ENCODE measurements at regions not wholly inside any gene's neighbourhood (a gene's known extent, or its start where the extent isn't known, plus 50 kb on each side); places are given as distances from the start of the nearest gene placed in this dataset.

DNA sequence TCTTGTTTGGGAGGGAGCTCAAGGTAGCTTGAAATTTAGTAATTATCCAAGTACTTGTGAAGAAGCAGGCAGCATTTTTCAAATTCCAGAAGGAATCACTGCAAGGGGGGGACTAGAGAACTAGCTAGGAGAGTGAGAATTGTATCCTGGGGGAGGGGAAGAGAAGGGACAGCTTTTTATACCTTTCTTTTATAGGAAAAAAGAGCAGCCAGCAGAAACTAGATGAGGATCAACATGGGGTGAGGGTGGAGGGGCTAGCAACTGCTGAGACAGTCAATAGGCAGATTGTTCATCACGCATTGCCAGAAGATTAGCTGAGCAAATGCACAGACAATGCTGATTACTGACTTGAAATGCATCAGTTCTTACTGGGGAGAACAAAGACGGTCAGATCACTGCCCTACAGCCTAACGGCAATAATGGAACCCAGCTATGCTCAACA lies 514.3 kb upstream of the CITED2 start:
- 83% methylated on average over 3 of the region's 3 CpGs for WGBS, 2 experiments (ENCODE audit: low coverage in 1 of 2, low lambda C conversion rate in 2 of 2, missing lambda C conversion rate in 2 of 2)
- no peak overlapping the region for H3K4me2 ChIP-seq (ENCODE audit: unreplicated experiment)
- H3F3A ChIP-seq (ENCODE audit: insufficient read depth) = peaks cover 5% of the 10 kb centered on the region; the same call in 1 of the 2 replicates
- no peak overlapping the region for H3K4me3 ChIP-seq
- H3K9ac ChIP-seq = no peak overlapping the region
- H2AFZ ChIP-seq = peak overlapping the region; percentile 52
- in situ Hi-C loops (cut with MboI) = no loop called here
- H3K79me2 ChIP-seq (ENCODE audit: insufficient read depth) = no peaks in the 10 kb centered on the region
- DNase-seq = no peak
- no peaks in the 10 kb centered on the region for H3K27me3 ChIP-seq (replicated peaks; ENCODE audit: insufficient read depth)
- TF ChIP-seq EZH2 (IDR thresholded peaks at IDR 0.05; ENCODE audit: insufficient read depth, poor library complexity, severe bottlenecking) (no peak), EZH2phosphoT487 (IDR thresholded peaks at IDR 0.05; ENCODE audit: insufficient read depth, low read depth) (no peak)
- no peaks in the 10 kb centered on the region for H4K20me1 ChIP-seq (ENCODE audit: insufficient read depth)
- H3K4me1 ChIP-seq (ENCODE audit: insufficient read depth) = peaks cover 14% of the 10 kb centered on the region
- no peaks in the 10 kb centered on the region for H3K9me2 ChIP-seq (ENCODE audit: insufficient read depth)
- H3K36me3 ChIP-seq (ENCODE audit: low read depth) = no peaks in the 10 kb centered on the region
- H3K9me3 ChIP-seq (ENCODE audit: low read depth) = no peaks in the 10 kb centered on the region
- no peak overlapping the region for H3K27ac ChIP-seq

DNA sequence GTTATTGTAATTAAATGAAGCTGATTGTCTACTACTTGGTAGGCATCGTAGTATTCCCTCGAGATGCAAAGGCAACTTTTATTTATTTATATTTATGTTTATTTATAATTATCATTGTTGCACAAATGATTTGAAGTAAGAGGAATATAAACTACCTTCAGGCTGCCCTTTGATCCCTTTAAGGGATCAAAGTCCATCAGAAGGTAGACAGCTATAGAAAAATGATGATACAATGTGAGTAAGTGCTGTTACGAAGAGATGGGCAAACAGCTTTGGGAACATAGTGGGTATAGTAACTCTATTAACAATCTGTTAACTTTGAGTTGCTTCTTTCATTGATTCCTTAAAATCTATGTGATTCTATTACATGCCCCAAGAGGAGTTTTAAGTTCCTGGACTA lies 512.8 kb upstream of the CITED2 start:
- DNase-seq = no peak
- peaks cover 28% of the 10 kb centered on the region for H3K4me1 ChIP-seq (ENCODE audit: insufficient read depth)
- no peaks in the 10 kb centered on the region for H3K9me2 ChIP-seq (ENCODE audit: insufficient read depth)
- no peaks in the 10 kb centered on the region for H4K20me1 ChIP-seq (ENCODE audit: insufficient read depth)
- H2AFZ ChIP-seq = peak overlapping the region; percentile 52; the same call in 1 of the 2 replicates
- H3K9ac ChIP-seq = no peak overlapping the region
- no peak overlapping the region for H3K27ac ChIP-seq
- in situ Hi-C loops (cut with MboI) = no loop called here
- no peaks in the 10 kb centered on the region for H3K79me2 ChIP-seq (ENCODE audit: insufficient read depth)
- no peaks in the 10 kb centered on the region for H3K27me3 ChIP-seq (replicated peaks; ENCODE audit: insufficient read depth)
- whole genome bisulfite sequencing, 2 experiments (ENCODE audit: low coverage in 1 of 2, low lambda C conversion rate in 2 of 2, missing lambda C conversion rate in 2 of 2) = 88 to 90% methylated on average over 3 of the region's 3 CpGs
- H3F3A ChIP-seq (ENCODE audit: insufficient read depth) = peaks cover 5% of the 10 kb centered on the region; the same call in 1 of the 2 replicates
- H3K4me3 ChIP-seq = no peak overlapping the region
- no peaks in the 10 kb centered on the region for H3K36me3 ChIP-seq (ENCODE audit: low read depth)
- no peak overlapping the region for H3K4me2 ChIP-seq (ENCODE audit: unreplicated experiment)
- no peaks in the 10 kb centered on the region for H3K9me3 ChIP-seq (ENCODE audit: low read depth)
- TF ChIP-seq EZH2phosphoT487 (IDR thresholded peaks at IDR 0.05; ENCODE audit: insufficient read depth, low read depth) (no peak), EZH2 (IDR thresholded peaks at IDR 0.05; ENCODE audit: insufficient read depth, poor library complexity, severe bottlenecking) (no peak)

DNA sequence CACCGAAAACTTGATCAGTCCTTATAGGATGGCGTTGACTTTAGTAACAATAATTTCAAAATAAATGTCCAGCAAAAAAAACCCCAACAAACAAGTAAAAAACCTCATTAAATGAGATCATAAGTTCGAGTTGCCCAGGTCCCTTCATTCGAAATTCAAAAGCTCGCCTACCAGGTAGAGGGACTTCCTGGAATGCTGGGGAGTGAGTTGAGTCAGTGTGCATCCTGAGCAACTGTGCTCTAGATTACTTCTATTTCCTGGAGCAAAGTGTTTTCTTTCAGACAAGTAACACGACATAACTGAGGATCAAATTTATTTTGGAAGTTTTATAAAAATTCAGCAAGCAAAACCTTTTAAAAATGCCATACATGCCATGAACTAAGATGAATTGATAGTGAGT lies 511.9 kb upstream of the CITED2 start:
- H2AFZ ChIP-seq = peak overlapping the region; percentile 33; the same call in 1 of the 2 replicates
- DNase-seq = no peak
- TF ChIP-seq EZH2 (IDR thresholded peaks at IDR 0.05; ENCODE audit: insufficient read depth, poor library complexity, severe bottlenecking) (no peak), EZH2phosphoT487 (IDR thresholded peaks at IDR 0.05; ENCODE audit: insufficient read depth, low read depth) (no peak)
- H3K4me2 ChIP-seq (ENCODE audit: unreplicated experiment) = no peak overlapping the region
- H3K9me3 ChIP-seq (ENCODE audit: low read depth) = no peaks in the 10 kb centered on the region
- no peaks in the 10 kb centered on the region for H3K79me2 ChIP-seq (ENCODE audit: insufficient read depth)
- no peak overlapping the region for H3K27ac ChIP-seq
- no peak overlapping the region for H3K9ac ChIP-seq
- H3F3A ChIP-seq (ENCODE audit: insufficient read depth) = peaks cover 2% of the 10 kb centered on the region; the same call in 1 of the 2 replicates
- no peaks in the 10 kb centered on the region for H3K9me2 ChIP-seq (ENCODE audit: insufficient read depth)
- no peak overlapping the region for H3K4me3 ChIP-seq
- no peaks in the 10 kb centered on the region for H3K36me3 ChIP-seq (ENCODE audit: low read depth)
- WGBS, 2 experiments (ENCODE audit: low coverage in 1 of 2, low lambda C conversion rate in 2 of 2, missing lambda C conversion rate in 2 of 2) = 93 to 97% methylated on average over 6 of the region's 6 CpGs
- H3K4me1 ChIP-seq (ENCODE audit: insufficient read depth) = peaks cover 31% of the 10 kb centered on the region
- no peaks in the 10 kb centered on the region for H3K27me3 ChIP-seq (replicated peaks; ENCODE audit: insufficient read depth)
- in situ Hi-C loops (cut with MboI) = no loop called here
- no peaks in the 10 kb centered on the region for H4K20me1 ChIP-seq (ENCODE audit: insufficient read depth)

DNA sequence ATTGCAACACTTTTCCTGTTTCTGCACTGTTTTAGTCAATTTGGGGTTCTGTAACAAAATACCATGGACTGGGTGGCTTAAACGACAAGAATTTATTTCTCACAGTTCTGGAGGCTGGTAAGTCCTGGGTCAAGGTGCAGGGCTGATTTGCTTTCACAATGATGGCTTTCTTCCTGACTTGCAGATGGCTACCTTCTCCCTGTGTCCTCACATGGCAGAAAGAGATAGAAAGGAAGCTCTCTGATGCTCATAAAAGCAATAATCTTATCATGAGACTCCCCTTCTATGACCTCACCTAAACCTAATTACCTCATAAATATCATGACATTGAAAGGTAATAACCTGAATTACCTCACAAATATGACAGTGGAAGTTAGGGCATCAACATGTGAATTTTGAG lies 511.5 kb upstream of the CITED2 start:
- Histone ChIP-seq H3K9ac (no peak overlapping the region), H3K27ac (no peak overlapping the region), H3K4me2 (ENCODE audit: unreplicated experiment) (no peak overlapping the region), H4K20me1 (ENCODE audit: insufficient read depth) (no peaks in the 10 kb centered on the region), H3K9me2 (ENCODE audit: insufficient read depth) (no peaks in the 10 kb centered on the region), H3K36me3 (ENCODE audit: low read depth) (no peaks in the 10 kb centered on the region), H2AFZ (no peak overlapping the region), H3K4me1 (ENCODE audit: insufficient read depth) (peaks cover 31% of the 10 kb centered on the region), H3K27me3 (replicated peaks; ENCODE audit: insufficient read depth) (no peaks in the 10 kb centered on the region), H3K79me2 (ENCODE audit: insufficient read depth) (no peaks in the 10 kb centered on the region), H3K9me3 (ENCODE audit: low read depth) (no peaks in the 10 kb centered on the region), H3F3A (ENCODE audit: insufficient read depth) (no peaks in the 10 kb centered on the region), H3K4me3 (no peak overlapping the region)
- in situ Hi-C loops (cut with MboI) = no loop called here
- TF ChIP-seq EZH2phosphoT487 (IDR thresholded peaks at IDR 0.05; ENCODE audit: insufficient read depth, low read depth) = no peak
- TF ChIP-seq EZH2 (IDR thresholded peaks at IDR 0.05; ENCODE audit: insufficient read depth, poor library complexity, severe bottlenecking) = no peak
- no peak for DNase-seq
- WGBS, 2 experiments (ENCODE audit: low coverage in 1 of 2, low lambda C conversion rate in 2 of 2, missing lambda C conversion rate in 2 of 2) = 85 to 94% methylated on average over 1 of the region's 1 CpG

DNA sequence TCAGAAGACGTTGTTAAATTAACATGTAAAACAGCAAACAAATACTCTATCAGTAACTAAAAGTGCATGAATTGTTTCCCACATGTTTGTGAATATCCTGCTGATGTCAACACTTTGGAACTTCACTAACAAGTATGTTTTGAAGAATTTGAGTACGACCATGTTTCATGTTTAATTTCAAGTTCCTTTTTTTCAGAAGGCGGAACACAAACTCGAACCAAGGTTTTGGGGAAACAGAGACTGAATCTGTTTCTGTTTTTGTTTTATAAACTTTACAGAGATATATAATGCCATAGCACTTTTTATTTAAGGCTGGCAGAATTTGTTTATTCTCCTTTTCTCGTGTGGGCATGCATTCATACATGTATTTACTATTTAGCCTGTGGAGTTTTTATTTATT lies 509.3 kb upstream of the CITED2 start:
- Histone ChIP-seq H3K79me2 (ENCODE audit: insufficient read depth) (no peaks in the 10 kb centered on the region), H3K4me2 (ENCODE audit: unreplicated experiment) (no peak overlapping the region), H4K20me1 (ENCODE audit: insufficient read depth) (no peaks in the 10 kb centered on the region), H3K36me3 (ENCODE audit: low read depth) (no peaks in the 10 kb centered on the region), H3K27me3 (replicated peaks; ENCODE audit: insufficient read depth) (no peaks in the 10 kb centered on the region), H3K4me1 (ENCODE audit: insufficient read depth) (peaks cover 26% of the 10 kb centered on the region), H3K9ac (no peak overlapping the region), H3K9me3 (ENCODE audit: low read depth) (no peaks in the 10 kb centered on the region), H3K9me2 (ENCODE audit: insufficient read depth) (no peaks in the 10 kb centered on the region), H3F3A (ENCODE audit: insufficient read depth) (no peaks in the 10 kb centered on the region), H3K27ac (no peak overlapping the region), H2AFZ (peak overlapping the region; percentile 59; the same call in 1 of the 2 replicates), H3K4me3 (no peak overlapping the region)
- in situ Hi-C loops (cut with MboI) = no loop called here
- TF ChIP-seq EZH2 (IDR thresholded peaks at IDR 0.05; ENCODE audit: insufficient read depth, poor library complexity, severe bottlenecking) (no peak), EZH2phosphoT487 (IDR thresholded peaks at IDR 0.05; ENCODE audit: insufficient read depth, low read depth) (no peak)
- WGBS, 2 experiments (ENCODE audit: low coverage in 1 of 2, low lambda C conversion rate in 2 of 2, missing lambda C conversion rate in 2 of 2) = 93 to 96% methylated on average over 5 of the region's 5 CpGs
- no peak for DNase-seq

Measured in GM23248 (cell line).